HG02970 (cell line): ENCODE measurements at regions not wholly inside any gene's neighbourhood (a gene's known extent, or its start where the extent isn't known, plus 50 kb on each side); places are given as distances from the start of the nearest gene placed in this dataset.

ENCODE experiments used
- ATAC-seq: cut with Tn5 transposase; IDR thresholded peaks from one replicate; pipeline ENCODE4 v1.9.1; 2021; ENCODE audit warnings: mild to moderate bottlenecking, moderate library complexity, moderate number of reproducible peaks; ENCODE audit not compliant: unreplicated experiment, low FRiP score

DNA sequence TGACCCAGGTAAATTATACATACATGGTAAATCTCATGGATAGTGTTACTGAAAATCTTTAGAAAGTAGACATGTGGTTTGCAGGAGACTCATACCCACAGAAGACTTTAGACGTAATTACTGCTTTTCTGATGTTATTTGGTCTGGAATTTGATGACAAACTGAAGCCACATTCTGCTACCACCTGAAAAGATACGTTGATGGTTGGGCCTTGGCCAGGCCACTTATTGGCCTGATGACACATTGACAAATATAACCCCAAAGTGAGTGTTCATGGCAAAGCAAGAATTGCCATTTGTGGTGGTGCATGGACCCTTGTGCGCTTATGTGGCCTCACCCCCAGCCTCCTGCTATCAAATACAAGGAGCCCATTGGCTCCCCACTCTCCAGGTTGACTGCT lies 155.6 kb downstream of the METTL4 start:
- no peak for ATAC-seq

DNA sequence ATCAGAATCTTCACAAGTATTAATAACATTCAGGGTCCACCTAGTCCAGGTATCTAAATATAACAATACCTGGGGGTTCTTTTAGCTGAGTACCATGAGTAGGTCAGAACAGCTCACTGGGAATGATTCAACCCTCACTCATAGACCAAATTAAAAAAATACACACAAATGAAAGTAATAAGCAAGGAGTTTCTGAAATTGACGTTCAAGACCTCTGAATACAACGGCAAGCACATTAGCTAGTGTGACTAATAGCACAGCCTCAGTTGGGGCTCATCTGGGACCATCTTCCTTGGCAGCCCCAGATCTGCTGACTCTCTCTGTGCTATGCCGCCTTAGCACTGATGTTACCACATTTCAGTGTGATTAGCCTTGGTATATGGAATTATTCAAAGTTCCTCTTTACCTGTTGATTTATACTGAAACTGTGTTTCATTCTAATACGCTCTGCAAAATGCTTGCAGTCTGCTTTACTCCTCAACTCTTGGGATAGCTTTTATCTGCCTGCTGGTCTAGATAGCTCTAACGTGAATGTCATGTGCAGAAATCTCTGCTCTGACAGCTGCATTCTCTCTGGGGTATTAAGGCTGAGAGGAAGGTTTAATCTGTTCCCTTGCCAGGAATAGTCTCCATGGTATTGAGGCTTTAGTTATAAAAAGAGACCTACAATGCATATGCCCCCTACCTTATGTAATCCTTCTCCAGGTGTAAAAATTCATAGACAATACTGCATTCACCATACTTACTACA lies 153.3 kb downstream of the METTL4 start:
- no peak for ATAC-seq

DNA sequence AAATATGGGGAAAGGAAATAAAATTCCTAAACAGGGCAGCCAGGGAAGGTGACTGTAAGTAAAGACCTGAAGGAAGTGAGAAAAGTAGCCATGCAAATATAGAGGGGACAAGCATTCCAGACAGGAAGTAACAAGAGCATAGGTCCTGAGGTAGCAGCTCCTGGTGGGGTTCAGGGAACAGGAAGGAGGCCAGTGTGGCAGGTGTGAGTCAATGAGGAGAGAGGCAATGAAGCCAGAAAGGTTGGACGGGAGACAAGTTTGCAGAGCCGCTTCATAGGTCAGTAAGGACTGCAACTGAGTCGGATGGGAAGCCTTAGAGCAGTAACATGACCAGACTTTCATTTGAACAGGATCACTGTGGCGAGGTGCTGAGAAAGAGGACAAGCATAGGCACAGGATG lies 150.9 kb downstream of the METTL4 start:
- ATAC-seq, result no peak

GRCh38 chr18:2423761-2424160 lies 147.5 kb downstream of the METTL4 start:
- no peak for ATAC-seq

- ATAC-seq, result no peak
These were observed 146.9 kb downstream of the METTL4 start for GRCh38 chr18:2424420-2424819.

- ATAC-seq, result no peak
These were observed 145.6 kb downstream of the METTL4 start for GRCh38 chr18:2425426-2426317.

DNA sequence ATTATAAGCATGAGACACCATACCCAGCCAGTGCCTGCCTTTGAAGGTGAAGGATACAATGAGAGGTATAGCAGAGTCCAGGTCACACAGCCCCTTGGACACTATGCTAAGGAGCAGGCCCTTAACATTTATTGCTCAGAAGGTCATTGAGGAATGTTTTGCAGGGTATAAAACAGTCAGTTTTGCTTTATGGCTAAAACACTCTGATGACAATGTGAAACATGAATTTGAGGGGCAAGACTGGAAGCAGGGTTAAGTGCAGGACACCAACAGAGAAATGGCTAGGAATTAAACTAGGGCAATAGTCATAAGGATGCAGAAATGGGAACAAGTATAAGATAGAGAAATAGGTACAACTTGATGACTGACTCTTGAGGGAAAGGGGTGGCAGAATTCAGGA lies 141.1 kb downstream of the METTL4 start:
- no peak for ATAC-seq

- no peak for ATAC-seq
These were observed 139.5 kb downstream of the METTL4 start for GRCh38 chr18:2431806-2432205.

DNA sequence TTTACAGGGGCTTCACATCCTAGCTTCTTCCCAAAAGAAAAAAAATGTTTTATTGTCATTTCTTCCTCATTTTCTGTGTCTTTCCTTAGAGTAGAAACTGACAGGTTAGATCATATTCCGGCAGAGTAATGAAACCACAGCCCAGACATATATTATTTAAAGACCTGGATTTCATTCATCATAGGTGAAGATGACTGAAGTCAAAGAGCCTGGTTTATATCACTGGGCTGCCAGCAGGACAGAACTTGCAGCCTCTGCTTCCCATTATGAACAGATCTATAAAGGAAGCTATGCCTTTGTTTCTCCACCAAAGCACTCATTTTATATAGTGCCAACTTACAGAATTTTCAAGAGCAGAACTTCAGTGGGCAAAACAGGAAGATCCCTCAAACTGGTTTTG lies 137.9 kb downstream of the METTL4 start:
- no peak for ATAC-seq

- ATAC-seq, result no peak
These were observed 129.8 kb downstream of the METTL4 start for GRCh38 chr18:2441544-2441943.

DNA sequence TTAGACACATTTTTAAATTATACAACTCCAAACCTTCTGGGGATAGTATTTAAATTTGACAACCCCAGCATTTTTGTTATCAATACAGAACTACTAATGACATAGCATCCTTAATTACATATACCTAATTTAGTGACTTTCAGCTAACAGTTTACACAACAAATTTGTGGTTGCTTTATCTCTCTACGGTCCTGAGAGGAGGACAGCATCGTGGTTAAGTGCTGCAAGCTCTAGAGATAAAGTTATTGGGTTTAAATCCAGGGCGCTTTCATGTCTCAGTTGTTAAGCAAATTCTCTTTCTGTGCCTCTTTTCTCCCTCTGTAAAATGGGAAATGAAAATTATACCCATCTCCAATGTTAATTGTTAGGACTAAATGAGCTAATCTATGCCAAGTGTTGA lies 129.3 kb downstream of the METTL4 start:
- no peak for ATAC-seq

DNA sequence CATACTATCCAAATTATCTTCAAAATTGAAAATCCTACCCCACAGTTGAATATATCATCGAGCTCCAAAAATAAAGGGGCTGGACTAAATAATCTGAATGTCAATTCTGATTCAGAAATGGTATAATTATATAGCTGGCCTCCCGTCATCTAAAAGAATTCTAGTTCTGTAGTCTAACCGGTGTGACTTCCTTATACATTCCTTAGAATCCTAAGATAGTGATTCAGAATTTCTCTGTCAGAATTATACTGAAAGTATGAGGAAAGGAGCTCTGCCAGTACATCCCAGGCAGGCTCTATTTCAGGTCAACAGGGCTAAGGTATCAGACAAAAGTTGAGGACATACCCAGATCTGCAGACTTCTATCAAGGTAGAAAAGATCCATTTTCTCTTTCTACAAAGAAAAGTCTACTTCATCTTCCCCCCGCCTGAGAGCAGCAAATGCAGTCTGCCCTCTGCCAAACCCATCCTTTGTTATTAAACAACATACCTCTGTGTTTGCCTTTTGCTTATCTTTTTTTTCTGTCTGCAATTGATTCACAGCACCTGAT lies 128.5 kb downstream of the METTL4 start:
- ATAC-seq, result no peak

GRCh38 chr18:2444201-2444875 lies 127.0 kb downstream of the METTL4 start:
- no peak for ATAC-seq

GRCh38 chr18:2448565-2449151 lies 122.6 kb downstream of the METTL4 start:
- no peak for ATAC-seq

GRCh38 chr18:2451556-2451955 lies 119.7 kb downstream of the METTL4 start:
- no peak for ATAC-seq

GRCh38 chr18:2459886-2460285 lies 111.4 kb downstream of the METTL4 start:
- no peak for ATAC-seq

DNA sequence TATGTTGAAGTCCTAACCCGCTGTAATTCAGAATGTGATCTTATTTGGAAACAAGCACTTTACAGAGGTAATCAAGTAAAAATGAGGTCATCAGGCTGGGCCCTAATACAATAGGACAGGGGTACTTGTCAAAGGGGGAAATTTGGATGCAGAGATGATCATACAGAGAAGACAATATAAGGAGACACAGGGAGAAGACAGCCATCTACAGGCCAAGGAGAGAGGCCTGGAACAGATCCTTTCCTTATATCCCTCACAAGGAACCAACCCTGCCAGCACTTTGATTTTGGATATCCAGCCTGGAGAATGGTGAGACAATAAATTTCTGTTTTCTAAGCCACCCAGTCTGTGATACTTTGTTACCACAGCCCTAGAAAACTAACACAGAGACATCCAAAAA lies 104.3 kb downstream of the METTL4 start:
- ATAC-seq, result no peak

- no peak for ATAC-seq
These were observed 103.3 kb downstream of the METTL4 start for GRCh38 chr18:2468051-2468450.

- ATAC-seq, result no peak
These were observed 99.8 kb downstream of the METTL4 start for GRCh38 chr18:2471523-2471922.

- no peak for ATAC-seq
These were observed 92.6 kb downstream of the METTL4 start for GRCh38 chr18:2478662-2479061.

GRCh38 chr18:2480536-2480935 lies 90.8 kb downstream of the METTL4 start:
- ATAC-seq, result no peak
